ENCODE measurements at regions not wholly inside any gene's neighbourhood (a gene's known extent, or its start where the extent isn't known, plus 50 kb on each side); places are given as distances from the start of the nearest gene placed in this dataset.

- no peak for DNase-seq
Observed at GRCh38 chr17:77808686-77809425, 149.6 kb upstream of the TNRC6C start.

- DNase-seq, result no peak
Observed at GRCh38 chr17:77809814-77810213, 148.7 kb upstream of the TNRC6C start.

GRCh38 chr17:77810536-77810935 is 148.0 kb upstream of the TNRC6C start:
- DNase-seq, result no peak

GRCh38 chr17:77811521-77811920 is 147.0 kb upstream of the TNRC6C start:
- no peak for DNase-seq

GRCh38 chr17:77814091-77814772 is 144.3 kb upstream of the TNRC6C start:
- DNase-seq, result no peak

- DNase-seq, result no peak
Observed at GRCh38 chr17:77815127-77815905, 143.2 kb upstream of the TNRC6C start.

- no peak for DNase-seq
Observed at GRCh38 chr17:77817953-77818352, 140.6 kb upstream of the TNRC6C start.

GRCh38 chr17:77819497-77819896 is 139.0 kb upstream of the TNRC6C start:
- no peak for DNase-seq

GRCh38 chr17:77821114-77821513 is 137.4 kb upstream of the TNRC6C start:
- no peak for DNase-seq

- no peak for DNase-seq
Observed at GRCh38 chr17:77822302-77823030, 136.0 kb upstream of the TNRC6C start.

GRCh38 chr17:77824102-77824779 is 134.3 kb upstream of the TNRC6C start:
- no peak for DNase-seq

GRCh38 chr17:77824780-77825280 is 133.7 kb upstream of the TNRC6C start:
- no peak for DNase-seq

- DNase-seq, result no peak
Observed at GRCh38 chr17:77825621-77826020, 132.9 kb upstream of the TNRC6C start.

GRCh38 chr17:77826132-77826873 is 132.2 kb upstream of the TNRC6C start:
- DNase-seq, result no peak

GRCh38 chr17:77827039-77827438 is 131.5 kb upstream of the TNRC6C start:
- DNase-seq, result no peak

- DNase-seq, result no peak
Observed at GRCh38 chr17:77827511-77827910, 131.0 kb upstream of the TNRC6C start.

- no peak for DNase-seq
Observed at GRCh38 chr17:77828749-77829539, 129.6 kb upstream of the TNRC6C start.

- DNase-seq, result no peak
Observed at GRCh38 chr17:77829843-77830799, 128.4 kb upstream of the TNRC6C start.

- DNase-seq, result no peak
Observed at GRCh38 chr17:77830816-77831473, 127.6 kb upstream of the TNRC6C start.

Measured in stimulated activated naive CD4-positive, alpha-beta T cell (primary cell).